ENCODE measurements at regions not wholly inside any gene's neighbourhood (a gene's known extent, or its start where the extent isn't known, plus 50 kb on each side); places are given as distances from the start of the nearest gene placed in this dataset.

DNA sequence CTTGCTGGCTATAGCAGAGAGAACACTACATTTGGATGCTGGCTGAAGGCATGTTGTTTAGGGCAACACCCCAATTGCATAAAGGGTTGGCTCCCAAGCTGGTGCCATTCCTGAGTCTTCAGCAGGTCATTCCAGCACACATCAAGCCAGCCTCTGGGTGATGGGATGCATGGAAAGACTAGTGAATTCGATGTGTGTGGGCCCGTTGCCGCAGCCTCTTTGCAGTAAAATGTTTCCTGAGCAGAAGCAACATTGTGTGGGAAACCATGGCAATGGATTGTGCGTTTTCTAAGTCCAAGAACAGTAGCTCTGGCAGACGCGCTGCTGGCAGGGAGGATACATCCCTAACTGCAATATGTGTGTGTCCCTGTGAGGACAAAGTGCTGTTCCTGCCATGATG, 142.4 kb upstream of the SLC24A3 start:
- Histone ChIP-seq H3K36me3 (ENCODE audit: insufficient read depth, low read length) (no peaks in the 10 kb centered on the region), H3K9me3 (ENCODE audit: insufficient read depth, low read depth, low read length) (peaks cover 11% of the 10 kb centered on the region; the same call in 1 of the 2 replicates), H3K9me2 (replicated peaks; ENCODE audit: low read depth, low read length) (no peaks in the 10 kb centered on the region), H3F3A (ENCODE audit: low read depth) (no peaks in the 10 kb centered on the region), H3K27me3 (ENCODE audit: insufficient read depth, low read length, poor library complexity, severe bottlenecking) (no peaks in the 10 kb centered on the region), H2AFZ (ENCODE audit: low read length) (no peak overlapping the region), H3K79me2 (ENCODE audit: insufficient read depth, low read length) (no peaks in the 10 kb centered on the region), H4K20me1 (ENCODE audit: insufficient read depth, low read length, poor library complexity, severe bottlenecking) (no peaks in the 10 kb centered on the region), H3K4me3 (ENCODE audit: low read length, poor library complexity, severe bottlenecking) (no peak overlapping the region), H3K4me1 (ENCODE audit: insufficient read depth, low read length, poor library complexity, severe bottlenecking) (peaks cover 13% of the 10 kb centered on the region), H3K9ac (ENCODE audit: low read depth, low read length, poor library complexity, severe bottlenecking) (no peak overlapping the region), H3K4me2 (ENCODE audit: low read depth, low read length, poor library complexity, severe bottlenecking) (no peak overlapping the region)
- no peak for TF ChIP-seq CTCF (conservative IDR thresholded peaks at IDR 0.05; ENCODE audit: low read length)
- no peak for TF ChIP-seq EZH2phosphoT487 (IDR thresholded peaks at IDR 0.05; ENCODE audit: borderline replicate concordance)

- no peaks in the 10 kb centered on the region for H4K20me1 ChIP-seq (ENCODE audit: insufficient read depth, low read length, poor library complexity, severe bottlenecking)
- H3F3A ChIP-seq (ENCODE audit: low read depth): no peaks in the 10 kb centered on the region
- no peaks in the 10 kb centered on the region for H3K36me3 ChIP-seq (ENCODE audit: insufficient read depth, low read length)
- H3K4me2 ChIP-seq (ENCODE audit: low read depth, low read length, poor library complexity, severe bottlenecking): no peak overlapping the region
- H3K27me3 ChIP-seq (ENCODE audit: insufficient read depth, low read length, poor library complexity, severe bottlenecking): no peaks in the 10 kb centered on the region
- no peak overlapping the region for H3K4me3 ChIP-seq (ENCODE audit: low read length, poor library complexity, severe bottlenecking)
- no peaks in the 10 kb centered on the region for H3K79me2 ChIP-seq (ENCODE audit: insufficient read depth, low read length)
- no peaks in the 10 kb centered on the region for H3K9me2 ChIP-seq (replicated peaks; ENCODE audit: low read depth, low read length)
- no peak for TF ChIP-seq CTCF (conservative IDR thresholded peaks at IDR 0.05; ENCODE audit: low read length)
- TF ChIP-seq EZH2phosphoT487 (IDR thresholded peaks at IDR 0.05; ENCODE audit: borderline replicate concordance): no peak
- H2AFZ ChIP-seq (ENCODE audit: low read length): no peak overlapping the region
- H3K4me1 ChIP-seq (ENCODE audit: insufficient read depth, low read length, poor library complexity, severe bottlenecking): peaks cover 19% of the 10 kb centered on the region
- H3K9ac ChIP-seq (ENCODE audit: low read depth, low read length, poor library complexity, severe bottlenecking): no peak overlapping the region
- H3K9me3 ChIP-seq (ENCODE audit: insufficient read depth, low read depth, low read length): 0 out of 2 replicates have a peak, but pooled peaks cover 5% of the 10 kb centered on the region
Measured at GRCh38 chr20:19070681-19071445, 141.6 kb upstream of the SLC24A3 start.

DNA sequence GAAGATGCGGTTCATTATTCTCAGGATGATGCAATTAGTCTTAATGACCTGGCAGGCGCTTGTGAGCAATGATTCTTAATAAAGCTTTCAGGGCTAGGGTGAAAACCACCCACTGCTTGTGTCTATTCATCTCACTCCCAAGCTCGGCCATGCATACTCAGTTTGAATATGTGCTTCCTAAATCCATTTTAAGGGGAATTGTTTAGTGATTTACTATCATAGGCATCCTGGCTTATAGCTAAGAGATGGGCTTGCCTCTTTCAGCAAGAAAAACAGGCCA, 141.1 kb upstream of the SLC24A3 start:
- H3K4me2 ChIP-seq (ENCODE audit: low read depth, low read length, poor library complexity, severe bottlenecking): no peak overlapping the region
- no peaks in the 10 kb centered on the region for H3K27me3 ChIP-seq (ENCODE audit: insufficient read depth, low read length, poor library complexity, severe bottlenecking)
- H3K4me1 ChIP-seq (ENCODE audit: insufficient read depth, low read length, poor library complexity, severe bottlenecking): peaks cover 24% of the 10 kb centered on the region
- no peaks in the 10 kb centered on the region for H3F3A ChIP-seq (ENCODE audit: low read depth)
- H3K79me2 ChIP-seq (ENCODE audit: insufficient read depth, low read length): no peaks in the 10 kb centered on the region
- TF ChIP-seq EZH2phosphoT487 (IDR thresholded peaks at IDR 0.05; ENCODE audit: borderline replicate concordance): no peak
- no peak for TF ChIP-seq CTCF (conservative IDR thresholded peaks at IDR 0.05; ENCODE audit: low read length)
- H3K4me3 ChIP-seq (ENCODE audit: low read length, poor library complexity, severe bottlenecking): no peak overlapping the region
- H3K36me3 ChIP-seq (ENCODE audit: insufficient read depth, low read length): no peaks in the 10 kb centered on the region
- H3K9me3 ChIP-seq (ENCODE audit: insufficient read depth, low read depth, low read length): 0 out of 2 replicates have a peak, but pooled peaks cover 2% of the 10 kb centered on the region
- H3K9me2 ChIP-seq (replicated peaks; ENCODE audit: low read depth, low read length): no peaks in the 10 kb centered on the region
- H3K9ac ChIP-seq (ENCODE audit: low read depth, low read length, poor library complexity, severe bottlenecking): no peak overlapping the region
- H2AFZ ChIP-seq (ENCODE audit: low read length): no peak overlapping the region
- H4K20me1 ChIP-seq (ENCODE audit: insufficient read depth, low read length, poor library complexity, severe bottlenecking): no peaks in the 10 kb centered on the region

All from Loucy (cell line).